Right hindlimb (tissue), 1 donor: ENCODE measurements at regions not wholly inside any gene's neighbourhood (a gene's known extent, or its start where the extent isn't known, plus 50 kb on each side); places are given as distances from the start of the nearest gene placed in this dataset.
"Not testable (repeated sequence)": the region's sequence is repeated elsewhere in the genome, so short reads cannot be mapped to it uniquely, and the experiment has no call there.

Experiments used
- DNase-seq: peaks from one replicate; pipeline ENCODE4 v3.0.0-alpha.2; 2018

DNA sequence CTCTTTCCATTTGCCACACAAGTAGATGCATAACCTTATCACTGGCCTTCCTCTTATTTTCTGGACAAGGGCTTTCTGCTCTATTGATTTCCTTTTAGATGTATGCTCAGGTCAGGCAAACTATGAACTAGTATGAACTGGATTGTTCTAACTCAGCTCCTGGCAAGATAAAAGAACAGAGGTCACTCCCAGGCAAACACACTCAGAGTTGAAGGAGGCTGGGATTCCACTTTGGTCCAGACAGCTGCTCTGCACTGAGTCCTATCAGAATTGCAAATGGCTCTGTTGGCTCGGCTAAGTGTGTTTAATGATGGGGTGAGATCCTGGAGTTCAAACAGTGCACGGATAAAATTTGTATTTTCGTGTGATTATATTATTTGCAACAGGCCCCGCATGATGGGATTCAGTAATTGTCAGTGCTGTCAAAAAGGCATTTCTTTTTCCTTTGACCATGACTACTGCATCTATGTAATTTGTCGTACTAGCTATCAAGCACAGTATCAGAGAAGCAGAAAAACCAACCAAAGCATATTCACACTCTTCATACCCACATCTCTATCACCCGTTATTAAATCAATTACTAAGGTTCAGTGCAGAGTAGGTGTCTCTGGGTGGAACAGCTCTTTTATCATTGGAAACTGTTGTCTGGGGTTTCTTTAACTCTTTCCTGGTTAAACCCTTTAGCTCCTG lies 288.1 kb upstream of the PRKCQ start:
- no peak for DNase-seq

DNA sequence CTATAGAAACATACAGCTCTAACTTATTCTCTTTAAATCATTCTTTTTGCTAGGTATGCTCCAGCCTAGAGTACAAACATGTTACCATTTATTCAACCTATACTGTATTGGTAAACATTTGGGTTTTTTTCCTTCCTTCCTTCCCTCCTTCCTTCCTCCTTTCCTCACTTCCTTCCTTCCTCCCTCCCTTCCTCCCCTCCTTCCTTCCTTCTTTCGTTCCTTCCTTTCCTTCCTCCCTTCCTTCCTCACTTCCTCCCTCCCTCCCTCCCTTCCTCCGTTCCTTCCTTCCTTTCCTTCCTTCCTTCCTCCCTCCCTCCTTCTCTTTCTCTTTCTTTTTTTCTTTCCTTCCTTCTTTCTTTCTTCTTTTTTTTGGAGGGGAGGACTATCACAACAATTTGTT lies 286.7 kb upstream of the PRKCQ start:
- DNase-seq = no peak

DNA sequence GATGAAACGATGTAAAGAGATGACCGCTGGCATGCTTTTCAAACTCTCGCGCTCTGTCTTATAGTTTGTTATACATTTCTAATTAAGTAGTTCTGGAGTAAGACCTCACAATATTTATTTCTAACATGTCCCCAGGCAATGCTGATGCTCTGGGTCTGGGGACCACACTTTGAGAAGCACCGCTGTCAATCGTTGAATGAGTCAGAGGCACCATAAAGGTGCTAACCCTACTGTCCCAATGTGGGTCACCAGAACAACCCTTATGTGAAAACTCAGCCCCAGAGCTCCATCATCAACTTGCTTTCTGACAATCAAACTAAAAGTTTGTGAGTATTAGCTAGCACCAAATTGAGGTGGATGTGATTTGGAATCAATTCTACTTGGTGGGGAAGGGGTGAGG lies 284.1 kb upstream of the PRKCQ start:
- DNase-seq = no peak

- DNase-seq = no peak
Measured at GRCh38 chr10:6863381-6863780, 283.3 kb upstream of the PRKCQ start.

DNA sequence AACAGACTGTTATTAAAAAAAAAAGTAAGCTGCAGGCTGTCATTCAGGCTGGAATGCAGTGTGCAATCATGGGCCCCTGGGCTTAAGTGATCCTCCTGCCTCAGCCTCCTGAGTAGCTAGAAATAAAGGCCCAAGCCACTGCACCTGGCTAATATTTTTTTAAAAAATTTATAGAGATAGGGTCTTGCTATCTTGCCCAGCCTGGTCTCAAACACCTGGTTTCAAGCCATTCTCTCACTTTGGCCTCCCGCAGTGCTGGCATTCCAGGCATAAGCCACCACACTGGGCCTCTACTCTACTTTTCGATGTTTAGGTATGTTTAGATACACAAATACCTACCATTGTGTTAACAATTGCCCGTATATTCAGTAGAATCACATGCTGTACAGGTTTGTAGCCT lies 270.4 kb upstream of the PRKCQ start:
- DNase-seq = no peak

DNA sequence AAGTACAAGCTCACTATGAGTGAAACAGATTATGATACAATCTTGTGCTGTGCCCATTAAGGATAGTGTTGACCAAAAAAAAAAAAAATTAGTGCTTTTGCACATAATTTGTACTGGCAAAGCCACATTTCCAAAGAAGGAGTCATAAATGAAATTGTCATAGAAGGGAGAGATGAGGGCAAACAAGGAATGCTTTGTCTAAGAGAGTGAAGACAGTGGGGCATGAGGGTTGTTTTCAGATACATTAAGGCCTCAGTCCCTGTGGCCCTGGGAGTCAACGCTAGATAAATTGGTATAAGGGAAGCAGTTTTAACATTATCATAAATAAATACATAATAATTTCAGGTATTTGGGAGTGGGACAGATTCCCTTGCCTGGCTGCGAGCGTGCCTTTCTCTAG lies 267.5 kb upstream of the PRKCQ start:
- no peak for DNase-seq

GRCh38 chr10:6843894-6844650 lies 264.0 kb upstream of the PRKCQ start:
- no peak for DNase-seq

DNA sequence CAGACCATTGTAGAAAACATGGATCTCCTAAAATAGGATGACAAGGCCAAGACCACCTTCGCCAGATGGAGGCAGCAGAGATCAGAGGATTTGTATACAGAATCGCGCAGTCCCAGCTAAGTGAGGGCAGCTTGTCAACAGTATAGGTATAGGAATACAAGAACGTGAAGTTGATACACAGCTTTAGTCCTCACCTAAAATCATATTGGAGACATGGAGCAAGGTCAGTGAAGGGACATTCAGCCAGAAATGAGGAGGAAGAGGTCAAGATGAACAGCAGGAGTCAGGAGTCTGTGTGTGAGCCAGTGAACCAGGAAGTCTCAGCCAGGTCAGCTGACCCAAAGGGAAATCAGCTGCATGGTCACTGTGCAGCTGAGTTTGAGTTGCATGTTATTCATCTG lies 263.4 kb upstream of the PRKCQ start:
- no peak for DNase-seq

- no peak for DNase-seq
Measured at GRCh38 chr10:6842722-6843121, 262.6 kb upstream of the PRKCQ start.

GRCh38 chr10:6841761-6842160 lies 261.7 kb upstream of the PRKCQ start:
- DNase-seq = no peak

- no peak for DNase-seq
Measured at GRCh38 chr10:6840766-6841165, 260.7 kb upstream of the PRKCQ start.

DNA sequence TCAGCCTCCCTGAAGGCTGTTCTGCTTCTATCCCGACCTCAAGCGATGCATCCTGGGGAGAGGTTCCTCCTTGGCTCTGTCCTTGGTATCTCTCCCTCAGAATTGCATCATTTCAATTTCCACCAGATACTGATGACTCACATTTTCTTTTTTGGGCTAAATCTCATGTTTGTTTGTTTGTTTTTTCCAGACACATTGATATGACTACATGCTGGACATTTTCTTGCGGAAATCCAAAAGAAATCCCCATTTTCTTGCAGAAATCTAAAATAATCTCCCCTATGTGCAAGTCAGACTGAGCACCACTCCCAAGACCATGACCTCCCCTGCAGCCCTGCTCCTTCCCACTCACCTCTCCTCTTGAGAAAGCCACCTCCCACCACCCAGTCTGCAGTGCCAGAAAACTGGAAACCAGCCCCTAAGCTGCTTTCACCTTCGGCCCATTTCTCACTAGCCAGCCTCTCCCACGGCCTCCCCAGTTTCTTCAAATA lies 260.2 kb upstream of the PRKCQ start:
- no peak for DNase-seq

DNA sequence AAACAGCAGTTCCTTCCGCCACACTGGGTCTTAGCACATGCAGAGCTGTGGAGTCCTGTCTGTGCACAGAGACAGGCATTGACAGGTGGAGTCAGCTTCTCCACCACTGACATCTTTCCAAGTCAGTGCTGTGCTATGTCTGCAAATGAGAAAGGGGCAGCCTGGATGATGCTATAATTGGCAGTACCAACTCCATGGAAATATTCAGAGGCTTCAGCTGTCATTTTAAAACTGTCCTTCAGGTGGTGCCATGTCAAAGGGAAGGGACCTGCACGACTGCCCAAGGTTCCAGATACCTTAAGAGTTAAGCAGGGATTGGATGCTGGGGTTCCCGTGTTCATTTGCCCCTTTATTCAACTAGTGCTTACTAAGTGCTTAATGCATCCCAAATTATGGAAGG lies 258.0 kb upstream of the PRKCQ start:
- peak; percentile 25 for DNase-seq

GRCh38 chr10:6833458-6834011 lies 253.5 kb upstream of the PRKCQ start:
- no peak for DNase-seq

DNA sequence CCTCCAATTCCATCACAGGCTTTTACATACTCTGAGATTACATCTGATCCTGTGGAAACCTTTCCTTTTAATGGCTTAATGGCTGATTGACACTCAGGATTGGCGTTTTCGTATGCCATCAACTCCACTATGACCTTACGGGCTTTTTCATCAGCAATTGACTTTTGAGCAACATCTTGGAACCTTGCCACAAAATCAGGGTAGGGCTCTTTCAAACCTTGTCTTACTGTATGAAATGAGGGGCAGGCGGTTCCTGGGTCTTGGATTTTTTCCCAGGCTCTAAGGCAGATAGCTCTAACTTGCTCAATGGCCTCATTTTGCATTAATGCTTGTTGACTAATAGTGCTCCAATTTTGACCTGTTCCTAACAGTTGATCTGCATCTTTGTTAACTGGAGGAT lies 250.9 kb upstream of the PRKCQ start:
- not testable (repeated sequence) for DNase-seq

DNA sequence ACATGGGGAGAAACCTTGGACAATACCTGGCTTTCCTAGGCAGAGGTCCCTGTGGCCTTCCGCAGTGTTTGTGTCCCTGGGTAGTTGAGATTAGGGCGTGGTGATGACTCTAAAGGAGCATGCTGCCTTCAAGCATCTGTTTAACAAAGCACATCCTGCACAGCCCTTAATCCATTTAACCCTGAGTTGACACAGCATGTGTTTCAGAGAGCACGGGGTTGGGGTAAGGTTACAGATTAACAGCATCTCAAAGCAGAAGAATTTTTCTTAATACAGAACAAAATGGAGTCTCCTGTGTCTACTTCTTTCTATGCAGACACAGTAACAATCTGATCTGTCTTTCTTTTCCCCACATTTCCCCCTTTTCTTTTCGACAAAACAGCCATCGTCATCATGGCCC lies 244.7 kb upstream of the PRKCQ start:
- DNase-seq = not testable (repeated sequence)

DNA sequence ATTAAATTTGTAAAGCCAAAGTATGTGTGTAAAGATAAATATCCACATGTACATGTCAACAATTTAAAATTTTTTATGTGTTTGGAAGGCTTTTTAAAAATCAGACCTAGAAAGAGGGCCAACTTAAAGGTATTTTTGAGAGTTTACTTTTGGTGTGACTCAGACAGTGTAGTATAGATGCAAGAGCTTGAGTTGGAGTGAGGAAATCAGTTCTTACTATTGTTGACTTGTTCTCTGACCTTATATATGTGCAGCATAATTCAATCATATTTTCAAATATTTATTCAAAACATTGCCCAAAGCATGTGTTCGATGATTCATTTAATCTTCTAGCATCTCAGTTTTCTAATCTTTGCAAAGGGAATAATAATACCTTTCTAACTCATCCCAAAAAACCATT lies 243.7 kb upstream of the PRKCQ start:
- no peak for DNase-seq

- no peak for DNase-seq
Measured at GRCh38 chr10:6819301-6819700, 239.2 kb upstream of the PRKCQ start.

GRCh38 chr10:6817770-6818169 lies 237.7 kb upstream of the PRKCQ start:
- no peak for DNase-seq

DNA sequence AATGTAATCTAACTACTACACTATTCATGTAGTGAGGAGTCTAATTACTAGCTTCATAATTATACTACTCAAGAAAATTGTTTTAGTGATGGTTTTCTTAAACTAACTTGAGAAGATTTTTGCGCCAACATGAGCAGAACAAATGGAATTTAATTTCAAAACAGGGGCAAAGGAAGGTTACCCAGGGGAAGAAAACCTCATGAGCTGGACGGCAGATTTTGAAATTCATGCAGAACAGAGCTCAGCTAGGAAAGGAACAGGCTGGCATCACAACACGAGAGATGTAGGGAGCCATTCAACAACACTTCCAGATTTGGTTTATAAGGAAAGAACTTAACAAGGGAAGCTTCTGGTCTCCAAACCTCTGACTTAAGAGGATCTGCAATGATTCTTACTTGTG lies 235.3 kb upstream of the PRKCQ start:
- no peak for DNase-seq

DNA sequence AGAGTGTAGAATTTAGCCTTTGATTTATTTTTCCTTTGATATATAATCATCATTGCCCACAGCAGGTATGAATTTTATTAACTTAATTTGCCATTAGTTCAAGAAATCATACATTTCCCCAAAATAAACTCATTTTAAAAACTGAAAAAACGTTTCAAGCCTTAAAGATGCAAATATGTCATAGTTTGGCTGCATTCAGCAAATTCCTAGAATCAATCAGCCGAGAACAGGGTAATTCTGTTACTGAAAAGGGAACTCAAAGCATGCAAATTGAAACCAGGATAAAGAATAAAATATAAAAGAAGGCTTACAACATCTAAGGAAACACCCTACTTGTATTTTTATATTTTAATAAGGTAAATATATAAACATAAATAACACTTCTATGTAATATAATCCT lies 233.8 kb upstream of the PRKCQ start:
- no peak for DNase-seq

DNA sequence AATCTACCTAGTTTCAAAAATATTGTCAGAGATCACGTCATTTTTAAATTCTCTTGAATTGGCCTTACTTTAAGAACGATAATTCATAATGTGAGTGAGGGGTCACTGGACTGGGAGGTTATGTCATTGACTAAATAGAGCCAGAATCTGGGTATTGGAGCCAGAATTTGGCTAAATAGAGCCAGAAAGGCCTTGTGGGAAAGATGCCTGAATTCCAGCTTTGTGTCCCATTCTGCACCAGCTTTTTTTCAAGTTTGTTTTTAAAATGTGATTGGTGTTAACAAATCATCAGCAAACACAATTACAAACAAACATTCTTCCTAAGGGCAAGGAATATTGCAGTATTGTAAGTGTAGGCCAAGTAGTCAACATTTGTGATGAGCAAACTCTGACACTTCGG lies 233.2 kb upstream of the PRKCQ start:
- DNase-seq = no peak

DNA sequence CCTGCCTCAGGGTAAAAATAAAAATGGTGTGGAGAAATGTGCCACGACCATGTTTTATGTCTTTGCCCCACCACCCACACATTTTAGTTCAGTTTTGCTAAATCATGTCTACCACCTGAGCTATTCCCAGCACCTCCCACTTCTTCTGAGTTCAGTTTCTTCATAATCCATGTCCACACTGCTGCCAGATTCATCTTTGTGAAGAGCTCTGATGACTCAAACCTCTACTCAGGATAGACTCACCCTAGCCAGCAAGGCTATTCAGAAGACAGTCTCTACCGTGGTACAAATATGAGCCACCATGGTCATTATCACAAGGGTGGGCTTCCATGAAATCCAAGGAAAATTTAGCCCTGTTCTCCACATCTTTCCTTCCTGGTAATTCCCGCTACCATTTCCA lies 231.1 kb upstream of the PRKCQ start:
- DNase-seq = no peak

DNA sequence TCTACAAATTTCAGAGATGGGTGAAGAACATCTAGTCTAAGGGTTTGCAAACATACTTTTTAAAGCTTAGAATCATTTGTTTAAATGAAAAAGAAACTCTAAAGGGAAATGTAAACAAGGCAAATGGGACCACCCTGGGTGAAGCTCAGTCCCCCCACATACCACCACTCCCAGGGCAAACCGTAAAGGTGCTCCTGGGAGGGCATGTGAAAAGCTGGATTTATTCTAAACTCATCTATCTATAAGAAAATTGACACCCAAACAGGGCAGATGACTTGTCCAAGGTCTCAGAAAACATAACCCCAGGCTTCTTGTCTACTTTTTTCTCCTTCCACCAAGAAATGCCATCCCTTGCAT lies 223.3 kb upstream of the PRKCQ start:
- no peak for DNase-seq
